ENCODE measurements at regions not wholly inside any gene's neighbourhood (a gene's known extent, or its start where the extent isn't known, plus 50 kb on each side); places are given as distances from the start of the nearest gene placed in this dataset.

DNA sequence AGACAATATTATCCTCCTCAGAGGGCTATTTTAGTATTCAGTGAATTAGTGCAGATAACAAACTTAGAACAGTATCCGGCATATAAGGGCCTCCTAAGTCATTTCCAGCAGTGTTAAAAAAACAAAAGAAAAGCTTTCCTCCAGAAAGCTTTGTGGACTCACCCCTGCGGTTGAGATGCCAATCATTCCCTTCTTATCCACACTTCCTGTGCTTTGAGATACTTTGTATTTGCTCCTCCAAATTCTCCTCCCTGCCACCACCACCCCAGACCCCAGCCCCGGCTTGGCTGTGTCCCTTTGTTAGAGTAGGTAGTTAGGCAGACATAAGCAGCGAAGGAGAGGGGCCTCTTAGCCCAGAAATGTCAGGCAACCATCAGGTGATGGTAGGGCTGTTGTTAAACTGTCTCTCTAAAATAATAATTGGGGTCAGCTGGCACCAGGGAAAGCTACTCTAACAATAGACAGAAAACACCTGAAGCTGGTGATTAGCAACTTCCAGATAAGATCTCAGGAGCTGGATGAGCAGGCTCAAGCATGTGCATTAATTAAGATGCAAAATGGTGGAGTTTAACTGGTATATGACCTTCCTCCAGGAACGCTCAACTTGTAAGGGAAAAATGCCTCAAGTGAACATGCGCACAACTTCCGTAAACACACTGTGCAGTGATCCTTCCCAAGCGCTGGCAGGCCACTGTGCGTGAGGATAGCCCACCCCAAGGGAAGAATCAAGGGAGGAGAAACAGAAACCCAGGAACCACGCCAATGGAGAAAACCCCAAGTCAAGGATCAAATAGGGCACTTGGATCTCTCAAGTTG lies 152.1 kb upstream of the EEA1 start:
- no peak for DNase-seq

DNA sequence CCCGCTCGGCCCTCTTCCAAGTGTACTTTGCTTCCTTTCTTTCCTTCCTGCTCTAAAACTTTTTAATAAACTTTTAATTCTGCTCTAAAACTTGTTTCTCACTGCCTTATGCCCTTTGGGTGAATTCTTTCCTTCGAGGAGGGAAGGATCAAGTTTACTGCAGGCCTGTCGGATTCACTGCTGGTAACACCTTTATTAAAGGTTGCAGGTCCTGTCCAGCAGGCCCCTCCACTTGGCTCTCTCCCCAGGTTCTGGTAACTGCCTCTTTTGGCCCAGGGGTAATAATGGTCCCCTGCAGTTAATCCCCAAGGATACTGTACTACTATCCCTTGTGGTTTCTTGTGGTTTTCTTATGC lies 152.7 kb upstream of the EEA1 start:
- no peak for DNase-seq

DNA sequence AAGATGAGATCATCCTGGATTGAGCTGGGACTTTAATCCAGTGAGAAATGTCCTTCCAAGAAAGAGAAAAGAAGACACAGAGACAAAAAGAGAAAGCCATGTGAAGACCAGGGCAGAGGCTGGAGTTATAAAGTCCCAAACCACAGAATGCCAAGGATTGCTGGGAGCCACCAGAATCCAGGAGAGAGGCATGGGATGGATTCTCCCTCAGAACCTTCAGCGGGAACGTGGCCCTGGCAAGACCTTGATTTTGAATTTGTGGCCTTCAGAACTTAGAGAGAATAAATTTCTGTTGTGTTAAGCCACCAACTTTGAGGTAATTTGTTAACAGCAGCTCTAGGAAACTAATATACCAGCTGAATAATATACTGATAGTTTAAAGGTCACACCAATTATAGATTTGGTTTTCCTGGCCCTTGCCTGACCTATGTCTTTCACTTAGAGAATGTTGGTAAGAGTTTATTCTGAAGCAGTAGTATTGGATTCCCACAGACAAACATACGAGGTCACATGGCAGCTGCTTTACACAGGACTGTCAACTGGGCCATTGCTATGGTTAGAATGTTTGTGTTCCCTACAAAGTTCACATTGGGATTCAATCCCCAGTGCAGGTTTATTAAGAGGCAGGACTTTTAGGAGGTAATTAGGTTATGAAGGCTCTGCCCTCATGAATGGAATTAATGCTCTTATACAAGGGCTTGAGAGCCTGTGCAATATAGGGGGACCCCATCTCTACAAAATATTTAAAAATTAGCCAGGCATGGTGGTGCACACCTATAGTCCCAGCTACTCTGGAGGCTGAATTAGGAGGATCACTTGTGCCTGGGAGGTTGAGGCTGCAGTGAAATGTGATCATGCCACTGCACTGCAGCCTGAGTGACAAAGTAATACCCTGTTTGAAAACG lies 156.5 kb upstream of the EEA1 start:
- no peak for DNase-seq

DNA sequence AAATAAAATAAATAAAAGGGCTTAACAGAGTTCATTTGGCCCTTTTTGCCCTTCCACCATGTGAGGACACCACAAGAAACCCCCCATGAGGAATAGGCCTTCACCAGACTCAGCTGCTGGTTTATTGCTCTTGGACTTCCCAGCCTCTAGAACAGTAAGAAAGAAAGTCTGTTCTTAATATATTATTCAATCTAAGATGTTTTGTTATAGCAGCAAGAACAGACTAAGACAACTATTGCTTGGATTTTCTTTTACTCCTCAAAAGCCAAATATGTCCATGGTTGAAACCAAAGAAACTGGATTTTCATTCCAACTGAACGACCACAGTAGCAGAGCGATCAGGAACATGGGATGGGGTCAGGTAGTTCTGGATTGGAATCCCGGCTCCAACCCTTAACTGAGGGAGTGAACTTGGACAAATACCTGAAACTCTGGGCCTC lies 157.2 kb upstream of the EEA1 start:
- DNase-seq: no peak

DNA sequence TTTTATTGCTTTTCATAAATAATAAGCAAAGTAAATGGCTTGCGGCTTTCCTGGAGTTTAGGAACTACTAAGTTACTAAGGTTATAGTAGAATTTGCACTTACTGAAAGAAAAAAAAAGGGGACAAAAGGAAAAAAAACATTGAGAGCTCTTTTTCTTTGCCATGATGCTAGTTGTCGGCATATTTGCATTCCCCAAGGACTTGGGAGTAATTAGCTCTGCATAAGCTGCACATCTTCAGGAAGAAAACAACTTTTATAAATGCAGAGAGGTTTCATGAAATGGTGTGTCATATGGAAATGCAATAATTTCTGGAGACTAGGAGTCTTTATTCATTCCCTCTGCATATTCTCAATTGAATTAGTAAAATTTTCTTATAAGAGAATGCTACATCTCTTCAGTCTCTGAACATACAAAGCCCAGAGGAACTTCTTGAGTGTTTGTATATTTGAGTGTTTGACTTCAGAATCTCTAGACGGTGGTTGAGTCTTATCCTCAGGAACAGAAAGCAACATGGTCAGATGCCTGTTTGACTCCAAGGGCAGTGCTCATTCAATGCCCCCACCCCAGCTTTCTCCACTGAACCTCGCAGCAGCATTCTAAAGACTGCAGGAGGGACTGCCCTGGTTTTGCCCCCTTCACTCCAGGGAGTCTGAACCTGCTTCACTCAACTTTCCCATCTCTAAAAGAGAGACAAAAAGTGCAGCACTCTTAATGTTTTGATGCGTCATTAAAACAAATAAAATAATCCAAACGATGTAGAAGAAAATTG lies 158.9 kb upstream of the EEA1 start:
- no peak for DNase-seq

DNA sequence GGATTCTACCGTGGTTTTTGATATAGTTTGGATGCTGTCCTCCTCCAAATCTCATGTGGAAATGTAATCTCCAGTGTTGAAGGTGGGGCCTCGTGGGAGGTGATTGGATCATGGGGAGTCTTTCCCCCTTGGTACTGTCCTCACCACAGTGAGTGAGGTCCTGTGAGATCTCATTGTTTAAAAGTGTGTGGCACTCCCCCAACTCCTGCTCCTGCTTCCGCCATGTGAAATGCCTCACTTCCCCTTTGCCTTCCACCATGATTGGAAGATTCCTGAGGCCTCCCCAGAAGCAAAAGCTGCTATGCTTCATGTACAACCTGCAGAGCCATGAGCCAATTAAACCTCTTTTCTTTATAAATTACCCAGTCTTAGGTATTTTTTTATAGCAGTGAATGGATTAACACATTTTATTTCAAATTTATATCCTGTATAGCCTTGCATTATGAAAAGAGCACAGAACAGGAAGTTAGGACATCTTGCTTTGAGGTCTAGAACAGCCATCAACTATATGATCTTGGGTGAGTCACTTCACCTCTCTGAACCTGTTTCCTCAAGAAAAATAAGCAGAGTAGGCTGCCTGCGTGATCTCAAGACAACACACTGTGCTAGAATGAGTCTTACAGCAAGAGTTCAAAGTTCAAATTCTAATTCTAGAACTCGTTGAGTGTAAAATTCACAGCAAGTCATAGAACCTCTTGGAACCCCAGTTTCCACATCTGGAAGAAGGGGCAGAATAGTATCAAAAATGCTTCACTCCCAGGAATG lies 160.9 kb upstream of the EEA1 start:
- DNase-seq: peak; percentile 76

DNA sequence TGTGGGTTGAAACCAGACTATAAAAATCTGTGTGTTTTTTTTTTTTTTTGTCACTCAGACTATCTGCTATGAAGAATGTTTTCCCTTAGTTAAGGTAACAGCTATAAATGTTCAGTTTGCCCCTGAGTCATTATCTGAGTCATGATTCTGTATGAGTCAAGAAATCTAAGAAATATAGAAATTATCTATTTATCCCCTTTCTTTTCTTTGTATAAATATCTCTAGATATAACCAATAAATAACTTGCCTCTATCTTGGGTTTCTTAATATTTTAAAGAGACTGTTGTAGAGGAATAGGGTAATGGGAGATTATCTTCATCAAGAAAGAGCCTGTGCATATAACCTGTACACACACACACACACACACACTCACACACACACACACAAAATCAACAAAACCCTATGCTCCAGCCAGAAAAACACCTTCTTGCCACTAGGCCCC lies 161.7 kb upstream of the EEA1 start:
- DNase-seq: no peak

DNA sequence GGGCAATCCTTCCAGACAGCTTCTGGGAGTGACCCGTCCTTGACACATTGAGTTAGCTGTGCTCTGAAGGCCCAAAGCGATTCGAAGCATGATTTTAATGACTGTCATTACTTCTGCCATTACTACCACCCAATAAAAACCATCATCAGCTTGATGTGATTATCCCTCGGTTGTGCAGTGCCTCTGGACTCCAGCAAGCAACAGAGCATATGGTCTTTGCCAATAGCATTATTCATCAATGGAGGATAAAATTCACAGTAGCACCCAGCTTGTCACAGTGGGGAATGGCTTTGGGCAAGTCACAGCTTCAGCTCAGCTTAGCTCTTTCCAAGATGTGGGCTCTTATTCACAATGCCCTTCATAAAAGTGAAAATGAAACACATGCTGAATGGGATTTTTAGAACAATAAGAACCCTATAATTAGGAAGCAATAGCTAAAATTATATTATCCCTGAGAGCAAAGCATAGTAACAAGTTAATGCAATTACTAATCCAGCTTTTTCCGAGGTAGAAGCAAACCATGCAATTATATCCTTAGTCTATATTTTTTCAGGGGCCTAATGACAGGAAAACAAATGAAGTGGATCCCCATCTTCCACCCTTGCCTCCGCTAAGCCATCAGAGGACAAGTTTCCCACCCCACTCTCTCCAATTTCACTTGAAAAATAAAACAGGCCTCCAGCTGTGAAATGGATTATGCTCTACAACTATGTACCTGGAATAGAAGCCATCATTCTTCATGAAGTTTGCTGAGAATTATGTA lies 163.0 kb upstream of the EEA1 start:
- DNase-seq: no peak

DNA sequence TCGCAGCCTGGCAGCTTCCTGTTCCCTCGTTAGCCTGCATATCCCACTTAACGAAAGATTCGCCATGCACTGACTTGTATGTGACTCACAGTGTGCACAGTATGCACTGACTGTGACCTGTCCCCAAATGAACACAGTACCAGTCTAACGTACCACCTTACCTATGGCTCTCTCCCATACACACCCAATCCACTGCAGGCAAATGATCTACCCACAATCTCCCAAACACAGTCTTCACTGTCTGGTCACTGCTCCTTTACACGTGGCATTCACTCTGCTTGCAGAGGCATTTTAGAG lies 163.5 kb upstream of the EEA1 start:
- DNase-seq: no peak

DNA sequence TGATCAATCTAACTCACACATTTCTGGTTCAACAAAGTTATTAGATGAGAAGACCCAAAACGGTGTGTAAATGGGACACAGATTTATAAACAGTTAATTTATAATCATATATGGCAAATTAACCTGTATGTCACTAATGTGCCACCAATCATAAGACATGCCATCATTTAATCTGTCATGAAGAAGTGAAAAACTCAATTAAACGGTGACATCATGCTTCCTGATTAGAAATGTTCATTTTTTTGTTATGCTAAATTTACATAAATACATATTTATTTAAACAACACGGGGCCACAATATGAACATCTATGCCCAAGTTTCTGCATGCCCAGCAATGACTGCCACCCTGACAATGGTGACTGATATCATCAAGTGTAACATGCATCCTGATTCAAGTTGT lies 164.1 kb upstream of the EEA1 start:
- DNase-seq: no peak

DNA sequence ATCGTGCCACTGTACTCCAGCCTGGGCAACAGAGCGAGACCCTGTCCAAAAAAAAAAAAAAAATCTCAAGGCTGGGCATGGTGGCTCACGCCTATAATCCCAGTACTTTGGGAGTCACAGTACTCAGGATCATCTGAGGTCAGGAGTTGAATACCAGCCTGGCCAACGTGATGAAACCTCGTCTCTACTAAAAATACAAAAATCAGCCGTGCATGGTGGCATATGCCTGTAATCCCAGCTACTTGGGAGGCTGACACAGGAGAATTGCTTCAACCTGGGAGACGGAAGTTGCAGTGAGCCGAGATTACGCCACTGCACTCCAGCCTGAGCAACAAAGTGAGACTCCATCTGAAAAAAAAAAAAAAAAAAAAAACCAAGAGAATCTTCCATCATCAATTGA lies 165.1 kb upstream of the EEA1 start:
- peak; percentile 56 for DNase-seq

DNA sequence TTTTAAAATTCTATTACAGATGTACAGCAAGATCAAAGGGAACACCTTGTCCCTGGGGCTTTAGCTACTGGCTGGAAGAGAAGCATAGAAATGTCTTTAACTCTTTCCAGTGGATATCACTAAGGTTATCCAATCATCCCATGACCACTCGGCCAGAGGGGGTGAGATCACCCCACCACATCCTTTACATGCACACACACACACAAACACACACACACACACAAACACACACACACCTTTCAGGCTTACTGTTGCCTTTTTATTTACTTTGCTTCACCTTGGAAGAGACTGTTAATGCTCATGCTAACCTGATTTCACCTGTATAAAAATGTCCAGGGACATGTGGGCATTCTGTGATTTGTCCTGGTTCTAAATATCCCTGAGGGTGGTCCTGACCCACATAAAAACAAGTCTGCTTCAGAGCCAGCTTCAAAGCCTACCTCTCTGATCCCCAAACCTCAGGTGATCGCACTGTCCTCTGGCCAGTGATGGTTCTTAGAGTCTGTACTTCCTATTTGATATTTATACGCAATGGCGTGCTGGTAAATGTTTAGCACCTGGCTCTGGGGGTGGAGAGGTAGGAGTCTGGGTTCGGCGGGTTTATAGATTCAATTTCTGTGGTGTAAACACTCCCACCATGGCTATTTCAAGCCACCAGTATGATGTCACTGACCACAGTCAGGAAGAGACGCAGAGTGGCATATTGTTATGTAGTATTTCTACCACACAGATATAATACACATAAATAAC lies 166.1 kb upstream of the EEA1 start:
- DNase-seq: peak; percentile 30

DNA sequence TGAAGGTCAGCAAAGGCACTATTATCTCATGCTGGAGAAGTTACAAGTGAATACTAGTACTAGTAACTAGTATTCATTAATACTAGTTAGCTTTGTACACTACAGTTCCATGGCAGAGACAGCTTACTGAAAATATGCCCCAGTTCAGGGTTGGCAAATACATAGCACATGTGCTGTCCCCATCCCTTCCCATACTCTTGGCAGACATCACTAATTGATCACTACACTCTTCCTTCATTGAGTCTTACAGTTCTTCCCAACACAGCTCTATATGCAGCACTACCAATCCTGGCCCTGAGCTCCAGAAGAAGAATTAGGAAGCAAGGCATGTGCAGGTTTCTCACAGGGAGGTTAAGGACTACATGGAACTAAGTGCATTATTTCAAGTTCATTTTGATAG lies 168.3 kb upstream of the EEA1 start:
- DNase-seq: no peak

DNA sequence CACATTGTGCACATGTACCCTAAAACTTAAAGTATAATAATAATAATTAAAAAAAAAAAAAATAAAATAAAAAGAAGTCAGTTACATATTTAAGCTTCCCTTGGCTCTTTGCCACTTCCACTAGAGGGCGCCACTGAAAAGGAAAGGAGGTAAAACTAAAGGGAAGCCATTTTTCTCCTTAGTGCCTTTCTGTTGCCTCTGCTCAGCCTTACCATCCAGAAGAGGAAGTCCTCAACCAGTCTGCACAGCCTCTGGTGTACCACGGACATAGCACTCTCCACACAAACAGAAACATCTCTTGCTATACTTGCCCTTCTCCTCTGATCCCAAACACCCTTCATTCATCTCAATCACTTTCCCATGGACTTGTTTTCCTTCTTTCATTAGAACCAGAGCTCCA lies 169.0 kb upstream of the EEA1 start:
- peak; percentile 94 for DNase-seq

DNA sequence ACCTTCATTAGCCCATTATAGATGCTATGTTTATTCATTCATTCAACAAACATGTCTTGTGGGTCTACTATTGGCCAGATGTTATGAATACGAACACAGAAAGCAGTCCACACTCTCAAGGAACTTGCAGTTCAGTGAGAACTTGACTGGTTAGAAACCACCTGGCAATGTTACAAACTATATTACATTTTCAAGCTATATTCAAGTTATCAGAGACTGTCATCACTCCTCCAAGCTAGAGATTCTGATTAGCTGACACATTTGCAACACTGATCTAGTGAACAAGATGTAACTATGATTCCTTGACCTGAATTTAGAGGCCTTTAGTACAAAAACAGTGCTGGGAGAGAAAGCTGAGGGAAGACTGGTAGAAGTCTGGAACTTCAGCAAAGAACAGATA lies 170.7 kb upstream of the EEA1 start:
- DNase-seq: no peak

DNA sequence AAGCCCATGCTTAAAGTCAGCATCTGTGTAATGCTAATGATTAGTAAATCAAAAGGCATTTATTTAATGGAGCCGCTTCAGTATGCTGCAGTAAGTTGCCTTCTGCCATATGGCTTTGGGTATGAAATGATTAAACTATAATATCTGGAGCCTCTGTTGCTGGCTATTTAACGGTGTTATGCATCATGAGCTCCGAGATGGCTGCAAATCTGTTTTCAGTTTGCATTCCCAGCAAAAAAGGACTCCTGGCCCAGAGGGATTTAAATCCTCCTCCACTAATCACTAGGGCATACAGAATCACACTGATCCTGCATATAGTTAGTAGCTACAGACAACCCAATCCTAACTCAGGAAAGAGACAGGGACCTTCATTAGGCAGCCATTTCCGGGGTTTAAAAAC lies 171.5 kb upstream of the EEA1 start:
- DNase-seq: no peak

DNA sequence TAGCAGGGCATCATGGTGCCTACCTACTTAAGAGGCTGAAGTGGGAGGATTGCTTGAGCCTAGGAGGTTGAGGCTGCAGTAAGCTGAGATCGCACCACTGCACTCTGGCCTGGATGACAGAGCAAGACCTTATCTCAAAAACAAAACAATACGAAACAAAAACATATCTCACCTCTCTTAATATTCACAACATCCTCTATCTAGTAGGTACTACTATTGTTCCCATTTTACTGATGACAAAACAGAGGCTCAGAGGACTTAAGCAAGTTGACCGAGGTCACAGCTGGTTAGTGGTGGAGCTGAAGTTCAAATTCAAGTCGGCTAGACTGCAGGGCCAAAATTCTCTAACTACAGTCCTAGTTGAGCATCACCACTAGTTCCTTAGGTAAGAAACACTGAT lies 172.3 kb upstream of the EEA1 start:
- no peak for DNase-seq

DNA sequence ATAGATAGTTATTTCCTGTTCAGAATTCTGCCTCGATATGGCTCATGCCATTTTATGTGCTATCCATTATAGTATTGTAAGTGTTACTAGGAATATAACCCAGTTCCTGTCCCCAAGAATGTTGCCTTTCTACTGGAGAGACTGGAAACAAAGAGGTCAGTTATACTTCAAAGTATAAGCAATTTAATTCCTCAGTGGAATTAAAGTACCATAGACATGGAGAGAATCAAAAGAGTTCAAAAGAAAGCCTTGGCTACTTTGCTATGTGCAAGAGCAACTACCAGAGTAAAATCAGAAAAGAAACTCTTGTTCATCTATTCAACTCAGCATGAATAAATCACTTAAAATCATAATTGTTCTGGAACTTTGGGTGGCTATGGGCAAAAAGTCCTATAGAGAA lies 173.2 kb upstream of the EEA1 start:
- no peak for DNase-seq

DNA sequence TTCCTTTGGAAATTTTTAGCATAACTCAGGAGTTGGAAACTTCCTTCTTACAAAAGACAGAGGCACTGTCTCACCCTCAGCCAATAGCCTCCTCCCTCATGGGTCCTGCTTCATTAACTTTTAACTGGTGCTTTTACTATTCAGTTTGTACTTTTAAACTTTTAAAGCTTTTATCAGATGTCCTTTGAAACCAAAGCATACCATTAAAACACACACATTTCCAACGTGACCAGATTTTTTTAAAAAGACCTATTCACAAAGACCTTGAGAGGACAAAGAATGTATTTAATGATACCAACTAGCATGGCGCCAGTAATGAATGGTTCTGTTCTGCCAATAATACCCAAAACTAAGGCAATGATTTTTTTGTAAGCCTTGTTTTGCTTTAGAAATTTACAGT lies 173.6 kb upstream of the EEA1 start:
- no peak for DNase-seq

DNA sequence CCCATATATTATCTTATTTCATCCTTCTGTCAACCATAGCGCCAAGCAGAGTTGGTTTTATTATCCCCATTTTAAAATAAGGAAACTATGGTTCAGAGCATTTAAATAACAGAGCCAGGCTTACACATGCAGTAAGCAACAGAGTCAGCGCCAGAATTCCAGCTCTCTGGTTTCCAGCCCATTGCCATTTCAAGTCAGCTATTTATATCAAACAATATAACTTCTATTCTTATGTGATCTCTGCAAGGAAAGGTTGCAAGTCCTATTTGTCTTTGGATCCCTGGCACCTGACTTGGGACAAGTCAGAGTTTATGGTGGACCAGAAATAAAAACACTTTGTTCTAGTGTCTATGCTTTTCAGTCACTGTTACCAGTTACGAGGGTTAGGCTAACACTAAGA lies 174.1 kb upstream of the EEA1 start:
- DNase-seq: no peak

DNA sequence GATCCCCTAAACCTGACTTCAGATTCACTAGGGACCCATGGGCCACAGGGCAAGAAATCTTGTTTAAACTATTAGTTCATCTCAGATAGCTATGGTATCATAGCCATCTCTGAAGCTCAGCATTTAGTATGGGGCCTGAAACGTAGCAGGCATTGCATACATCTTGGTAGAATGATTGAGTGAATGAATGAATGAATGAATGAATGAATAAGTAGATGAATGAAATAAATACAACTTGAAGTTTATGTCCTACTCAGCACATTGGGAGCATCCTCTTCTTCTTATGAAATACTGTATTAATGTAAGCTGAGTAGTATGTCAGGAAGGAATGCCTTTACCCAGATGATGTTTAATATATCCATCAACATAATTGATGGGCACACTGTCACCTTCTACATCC lies 175.4 kb upstream of the EEA1 start:
- DNase-seq: no peak
